NCI-H2081 (cell line): ENCODE measurements at regions not wholly inside any gene's neighbourhood (a gene's known extent, or its start where the extent isn't known, plus 50 kb on each side); places are given as distances from the start of the nearest gene placed in this dataset.

Source experiments
- DNase-seq, 2 experiments: peaks; one replicate each; lab custom pipeline; 2025; lab: John Stamatoyannopoulos, UW

DNA sequence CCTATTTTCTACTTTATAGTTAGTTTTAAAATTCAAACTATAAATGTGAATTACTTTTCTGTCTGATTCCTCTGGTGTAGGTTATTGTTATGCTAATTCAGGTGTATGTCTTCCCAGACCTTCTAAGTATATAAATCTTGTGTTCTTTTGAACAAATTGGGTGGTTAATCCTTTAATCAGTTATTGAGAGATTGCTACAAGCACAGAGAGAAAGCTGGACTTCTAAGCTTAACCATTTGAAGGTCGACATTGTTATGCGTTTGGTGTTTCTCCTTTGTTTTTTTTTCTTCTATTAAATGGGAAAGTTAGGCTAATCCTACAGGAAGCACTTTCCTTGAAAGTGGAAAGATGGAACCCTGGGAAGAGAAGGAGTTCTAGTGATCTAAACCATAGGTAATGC is 592.6 kb downstream of the SLC4A3 start:
- DNase-seq: no peak

GRCh38 chr2:220221992-220222391 is 594.6 kb downstream of the SLC4A3 start:
- no peak for DNase-seq

GRCh38 chr2:220224691-220225543 is 597.5 kb downstream of the SLC4A3 start:
- no peak for DNase-seq

GRCh38 chr2:220226076-220226475 is 598.6 kb downstream of the SLC4A3 start:
- no peak for DNase-seq

GRCh38 chr2:220226546-220226945 is 599.1 kb downstream of the SLC4A3 start:
- DNase-seq: no peak

- DNase-seq: no peak
Observed at GRCh38 chr2:220227266-220227920, 600.0 kb downstream of the SLC4A3 start.

DNA sequence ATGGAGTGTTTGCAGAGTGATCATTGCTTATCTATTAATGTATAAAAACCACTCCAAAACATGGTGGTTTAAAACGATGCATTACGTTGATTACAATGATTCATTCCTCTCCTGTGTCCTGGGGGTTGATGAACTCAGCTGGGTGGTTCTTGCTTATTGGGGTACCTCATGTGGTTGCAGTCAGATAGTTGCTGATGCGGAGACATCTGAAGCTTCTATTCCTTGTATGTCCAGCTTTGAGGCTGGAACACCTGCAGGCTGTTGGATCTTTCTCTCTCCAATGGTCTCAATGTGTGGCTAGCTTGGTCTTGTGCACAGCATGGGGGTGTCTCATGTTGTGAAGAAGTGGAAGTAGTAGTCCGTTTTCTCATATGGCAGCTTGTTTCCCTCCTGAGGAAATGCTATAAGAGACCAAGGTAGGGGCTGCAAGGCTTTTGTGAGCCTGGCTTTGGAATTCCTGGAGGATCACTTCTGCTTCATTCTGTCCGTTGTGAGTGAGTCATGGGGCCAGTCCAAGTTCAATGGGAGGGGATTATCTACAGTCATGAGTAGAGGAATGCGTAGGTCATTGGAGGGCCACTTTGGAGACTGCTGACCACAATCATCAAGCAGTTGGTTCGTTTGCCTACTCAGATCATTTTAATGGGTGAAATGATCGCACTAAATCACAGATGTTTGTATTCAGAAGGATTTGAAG is 601.0 kb downstream of the SLC4A3 start:
- DNase-seq: no peak

- DNase-seq: no peak
Observed at GRCh38 chr2:220240641-220241040, 613.2 kb downstream of the SLC4A3 start.

- DNase-seq: no peak
Observed at GRCh38 chr2:220241423-220241822, 614.0 kb downstream of the SLC4A3 start.

- DNase-seq: no peak
Observed at GRCh38 chr2:220243571-220243970, 616.1 kb downstream of the SLC4A3 start.

GRCh38 chr2:220246386-220246785 is 619.0 kb downstream of the SLC4A3 start:
- no peak for DNase-seq

GRCh38 chr2:220247588-220248350 is 620.3 kb downstream of the SLC4A3 start:
- DNase-seq: no peak

GRCh38 chr2:220259662-220260061 is 632.2 kb downstream of the SLC4A3 start:
- DNase-seq: no peak

GRCh38 chr2:220263300-220263699 is 635.9 kb downstream of the SLC4A3 start:
- DNase-seq: no peak

- peak; percentile 55 to 85 for DNase-seq
Observed at GRCh38 chr2:220269367-220269766, 641.9 kb downstream of the SLC4A3 start.

- DNase-seq: no peak
Observed at GRCh38 chr2:220270481-220271070, 643.1 kb downstream of the SLC4A3 start.

GRCh38 chr2:220272656-220273055 is 645.2 kb downstream of the SLC4A3 start:
- no peak for DNase-seq

- DNase-seq: no peak
Observed at GRCh38 chr2:220273082-220273481, 645.7 kb downstream of the SLC4A3 start.

DNA sequence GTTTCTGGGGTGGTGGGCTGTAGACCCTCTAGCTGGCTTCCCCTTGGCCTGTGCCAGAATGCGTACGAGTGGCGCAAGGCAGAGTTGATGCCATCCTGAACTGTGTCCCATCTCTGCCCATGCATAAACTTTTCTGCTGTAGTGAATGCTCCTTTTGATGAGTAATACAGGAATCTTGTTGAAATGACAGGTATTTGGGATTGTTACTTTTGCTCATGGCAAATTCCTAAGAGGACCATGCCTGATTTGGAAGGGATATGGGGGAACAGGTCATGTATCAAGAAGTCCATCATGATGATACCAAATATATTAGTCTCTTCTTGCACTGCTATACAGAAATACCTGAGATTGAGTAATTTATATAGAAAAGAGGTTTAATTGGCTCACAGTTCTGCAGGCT is 648.0 kb downstream of the SLC4A3 start:
- no peak for DNase-seq

GRCh38 chr2:220276741-220277444 is 649.5 kb downstream of the SLC4A3 start:
- DNase-seq: no peak

DNA sequence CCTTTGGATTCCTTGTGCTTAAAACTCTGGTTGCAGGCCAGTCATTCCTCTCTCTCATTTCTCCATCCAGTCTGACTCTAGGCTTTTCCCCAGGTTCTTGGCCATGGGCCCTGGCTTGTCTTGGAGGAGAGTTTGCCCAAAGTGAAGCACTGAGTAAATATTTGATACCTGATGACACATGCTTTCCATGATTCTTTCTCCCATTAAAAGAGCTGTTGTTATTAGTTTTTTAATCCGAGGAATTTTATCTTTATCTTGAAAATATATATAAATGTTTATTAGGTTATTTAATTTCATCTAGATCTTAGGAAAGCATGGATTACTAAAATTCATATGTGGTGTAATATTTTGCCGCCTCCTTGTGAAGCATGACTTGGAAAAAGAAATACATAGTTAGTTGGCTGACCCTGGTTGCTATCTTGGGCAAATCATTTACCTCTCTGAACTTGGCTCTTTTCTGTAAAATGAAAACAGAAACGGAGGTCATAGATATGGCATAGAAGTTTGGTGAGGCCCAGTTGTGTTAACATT is 650.1 kb downstream of the SLC4A3 start:
- DNase-seq: no peak
